Activated naive CD8-positive, alpha-beta T cell treated with anti-CD3 and anti-CD28 coated beads, Interleukin-2, amount 50 U/mL, for 24 hours (primary cell): ENCODE measurements at regions not wholly inside any gene's neighbourhood (a gene's known extent, or its start where the extent isn't known, plus 50 kb on each side); places are given as distances from the start of the nearest gene placed in this dataset.
A peak's percentile ranks its signal among the peaks of the same experiment; 100 is the strongest.

Experiments used
- ATAC-seq: fragments of 150-1000 bp; cut with Tn5 transposase; one replicate; pipeline ENCODE4 v1.10.0; 2021
- DNase-seq: peaks from one replicate; pipeline ENCODE4 v3.0.0; 2021
- H3K27ac Mint-ChIP-seq: one replicate; pipeline ENCODE4 v1.8.0; 2021; ENCODE audit warnings: mild to moderate bottlenecking, mixed read lengths
- H3K27me3 Mint-ChIP-seq: one replicate; pipeline ENCODE4 v1.8.0; 2021; ENCODE audit warnings: mixed read lengths
- H3K36me3 Mint-ChIP-seq: one replicate; pipeline ENCODE4 v1.8.0; 2021; ENCODE audit warnings: low read depth, mixed read lengths
- H3K4me1 Mint-ChIP-seq: one replicate; pipeline ENCODE4 v1.8.0; 2021; ENCODE audit warnings: mixed read lengths
- H3K4me3 Mint-ChIP-seq: one replicate; pipeline ENCODE4 v1.8.0; 2021; ENCODE audit warnings: mild to moderate bottlenecking, moderate library complexity, mixed read lengths
- H3K9me3 Mint-ChIP-seq: one replicate; pipeline ENCODE4 v1.8.0; 2021; ENCODE audit warnings: mixed read lengths

DNA sequence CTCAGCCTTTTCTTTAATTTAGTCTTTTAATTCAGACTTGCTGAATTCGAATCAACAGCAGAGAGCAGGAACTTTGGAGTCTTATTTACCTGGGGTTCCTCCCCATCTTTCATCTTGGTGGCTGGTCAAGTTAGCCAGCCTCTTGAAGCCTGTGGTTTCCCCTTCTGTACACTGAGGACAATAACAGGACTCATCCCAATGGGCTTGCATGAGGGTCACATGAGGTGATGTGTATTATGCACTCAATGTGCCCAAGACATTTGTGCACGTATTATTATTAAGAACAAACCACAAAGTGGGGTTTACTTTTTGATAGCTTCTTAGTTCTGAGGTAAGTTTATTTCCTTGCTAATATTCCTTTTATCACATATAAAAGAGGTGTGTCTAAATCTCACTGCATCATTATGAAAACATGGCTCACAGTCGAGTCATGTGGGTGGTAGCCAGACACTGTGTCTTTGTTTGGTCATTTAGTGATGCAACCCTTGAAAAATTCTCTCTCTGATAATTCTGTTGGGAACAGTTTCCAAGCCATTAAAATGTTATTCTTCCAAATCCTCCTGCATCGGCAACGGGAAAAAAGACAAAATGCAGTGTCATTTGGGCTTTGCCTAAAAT, 86.5 kb upstream of the GRB10 start:
- no peaks in the 10 kb centered on the region for H3K36me3 Mint-ChIP-seq
- H3K27ac Mint-ChIP-seq: no peak overlapping the region
- H3K4me3 Mint-ChIP-seq: no peak overlapping the region
- no peak for ATAC-seq
- no peaks in the 10 kb centered on the region for H3K4me1 Mint-ChIP-seq
- peaks cover 4% of the 10 kb centered on the region for H3K27me3 Mint-ChIP-seq
- no peak for DNase-seq
- H3K9me3 Mint-ChIP-seq: no peaks in the 10 kb centered on the region

DNA sequence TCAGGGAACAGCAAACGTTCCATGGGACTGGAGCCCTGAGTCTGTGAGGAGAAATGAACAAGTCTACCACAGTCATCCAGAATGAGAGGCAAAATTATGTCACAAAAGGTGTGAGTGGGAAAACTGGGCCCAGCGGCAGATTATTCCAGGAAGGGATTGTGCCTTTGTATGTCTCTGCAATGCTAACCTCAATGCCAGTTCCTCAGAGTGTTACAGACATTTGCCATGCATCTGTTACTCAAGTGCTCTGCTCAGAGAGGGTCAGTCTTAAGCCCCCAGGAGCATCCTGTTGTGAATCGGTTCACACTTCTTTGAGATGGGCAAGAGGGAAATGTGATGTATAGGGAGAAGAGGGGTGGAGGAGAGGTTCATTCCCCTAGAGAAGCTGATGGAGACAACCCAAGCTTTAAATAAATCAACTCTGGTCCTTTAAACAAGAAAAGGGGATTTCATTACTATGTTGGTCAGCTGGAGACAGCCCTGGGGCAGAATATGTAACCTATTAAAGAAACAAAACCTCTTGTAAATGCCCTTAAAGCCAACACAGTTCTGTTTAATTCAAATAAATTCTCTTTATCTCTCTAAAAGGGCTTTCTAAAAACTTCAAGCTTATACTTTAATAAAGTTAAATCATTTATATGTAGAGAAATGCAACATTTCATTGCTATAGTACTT, 85.9 kb upstream of the GRB10 start:
- no peak for ATAC-seq
- H3K36me3 Mint-ChIP-seq: no peaks in the 10 kb centered on the region
- no peaks in the 10 kb centered on the region for H3K4me1 Mint-ChIP-seq
- peaks cover 4% of the 10 kb centered on the region for H3K27me3 Mint-ChIP-seq
- H3K27ac Mint-ChIP-seq: no peak overlapping the region
- no peaks in the 10 kb centered on the region for H3K9me3 Mint-ChIP-seq
- no peak for DNase-seq
- H3K4me3 Mint-ChIP-seq: no peak overlapping the region

DNA sequence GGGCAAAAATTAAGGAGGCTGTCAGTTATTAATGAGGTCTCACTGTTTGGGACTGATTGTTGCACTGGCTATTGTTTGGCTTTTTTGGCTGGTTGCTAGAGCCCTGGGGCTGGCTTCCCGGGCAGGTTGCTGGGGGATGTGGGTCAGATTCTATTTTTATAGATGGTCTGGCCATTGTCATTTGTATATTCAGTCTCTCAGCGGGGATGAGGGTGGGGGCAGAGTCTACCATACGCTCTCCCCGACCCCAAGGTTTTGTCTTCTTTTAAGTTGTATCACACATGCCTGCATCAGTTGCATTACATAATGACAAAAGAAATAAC, 84.3 kb upstream of the GRB10 start:
- Mint-ChIP-seq H3K27me3 (peaks cover 2% of the 10 kb centered on the region), H3K4me1 (peaks cover 3% of the 10 kb centered on the region), H3K36me3 (no peaks in the 10 kb centered on the region), H3K27ac (no peak overlapping the region), H3K4me3 (no peak overlapping the region), H3K9me3 (no peaks in the 10 kb centered on the region)
- DNase-seq (no peak), ATAC-seq (no peak)

DNA sequence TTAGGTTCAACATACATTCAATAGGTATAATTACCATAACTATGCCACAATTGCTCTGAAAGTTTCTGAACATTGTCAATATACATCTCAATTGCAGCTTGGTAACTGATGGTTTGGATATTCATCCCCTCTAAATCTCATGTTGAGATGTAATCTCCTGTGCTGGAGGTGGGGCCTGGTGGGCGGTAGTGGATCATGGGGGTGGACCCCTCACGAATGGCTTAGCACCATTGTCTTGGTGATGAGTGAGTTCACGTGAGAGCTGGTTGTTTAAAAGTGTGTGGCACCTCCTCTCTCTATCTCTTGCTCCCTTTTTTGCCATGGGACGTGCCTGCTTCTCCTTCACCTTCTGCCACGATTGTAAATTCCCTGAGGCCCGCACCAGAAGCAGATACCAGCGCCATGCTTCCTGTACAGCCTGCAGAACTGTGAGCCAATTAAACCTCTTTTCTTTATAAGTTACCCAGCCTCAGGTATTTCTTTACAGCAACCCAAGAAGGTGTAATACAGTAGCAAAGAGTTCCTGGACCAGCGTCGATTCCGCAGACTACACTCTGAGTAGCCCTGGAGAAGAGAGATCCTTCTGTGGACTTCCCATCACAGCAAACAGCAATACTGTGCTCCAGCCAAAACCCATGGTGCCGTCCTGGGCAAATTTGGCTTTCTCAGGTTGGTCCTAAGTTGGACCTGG, 83.8 kb upstream of the GRB10 start:
- no peaks in the 10 kb centered on the region for H3K36me3 Mint-ChIP-seq
- H3K4me3 Mint-ChIP-seq: no peak overlapping the region
- H3K27me3 Mint-ChIP-seq: peaks cover 2% of the 10 kb centered on the region
- H3K9me3 Mint-ChIP-seq: no peaks in the 10 kb centered on the region
- H3K27ac Mint-ChIP-seq: no peak overlapping the region
- ATAC-seq (no peak), DNase-seq (no peak)
- H3K4me1 Mint-ChIP-seq: peaks cover 3% of the 10 kb centered on the region

DNA sequence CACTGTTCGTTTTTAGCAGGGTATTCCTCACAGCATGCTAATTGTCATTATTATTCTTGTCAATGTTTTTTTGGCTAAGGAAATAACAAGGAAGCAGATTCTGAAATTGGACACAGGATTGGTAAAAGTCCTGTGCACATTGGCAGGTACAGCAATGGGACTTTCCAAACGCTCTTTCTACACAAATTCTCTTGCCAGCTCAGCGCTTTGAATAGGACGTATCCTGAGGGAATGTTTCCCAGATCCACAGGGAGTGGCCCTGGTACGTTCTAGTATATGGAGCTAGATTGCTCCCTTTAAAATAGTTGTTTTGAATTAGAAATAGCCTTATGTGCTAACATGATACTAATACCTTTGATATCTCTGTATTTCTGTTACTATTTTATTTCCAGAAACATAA, 82.8 kb upstream of the GRB10 start:
- no peaks in the 10 kb centered on the region for H3K9me3 Mint-ChIP-seq
- H3K27me3 Mint-ChIP-seq: peaks cover 2% of the 10 kb centered on the region

DNA sequence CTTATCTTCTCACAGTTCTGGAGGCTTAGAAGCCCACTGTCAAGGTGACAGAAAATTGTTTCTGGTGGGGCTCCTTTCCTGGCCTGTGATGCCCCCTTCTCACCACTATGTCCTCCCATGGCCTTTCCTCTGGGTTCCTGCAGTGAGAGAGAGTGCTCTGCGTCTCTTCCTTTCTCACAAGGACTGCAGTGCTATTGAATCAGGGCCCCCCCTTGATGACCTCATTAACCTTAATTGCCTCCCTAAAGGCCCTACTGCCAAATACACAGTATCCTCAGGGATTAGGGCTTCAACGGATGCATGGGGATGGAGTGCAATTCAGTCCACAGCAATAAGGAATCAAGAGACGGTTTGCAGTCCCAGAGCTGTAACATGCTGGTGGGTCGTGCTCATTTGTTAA, 82.0 kb upstream of the GRB10 start:
- Mint-ChIP-seq H3K4me3 (no peak overlapping the region), H3K4me1 (peaks cover 3% of the 10 kb centered on the region), H3K36me3 (no peaks in the 10 kb centered on the region), H3K27ac (no peak overlapping the region), H3K9me3 (no peaks in the 10 kb centered on the region), H3K27me3 (peaks cover 2% of the 10 kb centered on the region)
- DNase-seq (no peak), ATAC-seq (no peak)

More for the DNA sequence above, 82.8 kb upstream of the GRB10 start:
- Mint-ChIP-seq H3K27ac (no peak overlapping the region), H3K36me3 (no peaks in the 10 kb centered on the region), H3K4me1 (peaks cover 3% of the 10 kb centered on the region), H3K4me3 (no peak overlapping the region)
- ATAC-seq (no peak), DNase-seq (no peak)

DNA sequence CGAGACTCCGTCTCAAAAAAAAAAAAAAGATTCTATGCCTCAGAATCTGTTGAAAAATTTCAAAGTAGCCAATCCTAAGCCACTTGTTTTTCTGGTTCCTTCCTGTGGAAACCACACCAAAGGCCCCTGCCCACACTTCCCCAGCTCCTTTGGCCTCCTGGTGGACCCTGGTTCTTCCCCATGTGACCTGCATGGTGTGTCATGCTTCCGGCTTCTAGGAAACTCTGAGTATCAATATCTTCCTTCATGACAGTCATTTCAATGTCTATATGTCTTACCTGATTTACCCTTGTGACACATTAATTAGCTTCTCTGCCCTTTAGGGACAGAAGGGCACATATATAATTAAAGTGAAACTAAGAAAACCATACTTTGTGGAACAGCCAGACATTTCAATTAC, 80.4 kb upstream of the GRB10 start:
- Mint-ChIP-seq H3K27me3 (peaks cover 8% of the 10 kb centered on the region), H3K4me3 (no peak overlapping the region), H3K4me1 (peaks cover 3% of the 10 kb centered on the region), H3K36me3 (no peaks in the 10 kb centered on the region), H3K27ac (no peak overlapping the region), H3K9me3 (no peaks in the 10 kb centered on the region)
- DNase-seq (no peak), ATAC-seq (peak; percentile 51)

DNA sequence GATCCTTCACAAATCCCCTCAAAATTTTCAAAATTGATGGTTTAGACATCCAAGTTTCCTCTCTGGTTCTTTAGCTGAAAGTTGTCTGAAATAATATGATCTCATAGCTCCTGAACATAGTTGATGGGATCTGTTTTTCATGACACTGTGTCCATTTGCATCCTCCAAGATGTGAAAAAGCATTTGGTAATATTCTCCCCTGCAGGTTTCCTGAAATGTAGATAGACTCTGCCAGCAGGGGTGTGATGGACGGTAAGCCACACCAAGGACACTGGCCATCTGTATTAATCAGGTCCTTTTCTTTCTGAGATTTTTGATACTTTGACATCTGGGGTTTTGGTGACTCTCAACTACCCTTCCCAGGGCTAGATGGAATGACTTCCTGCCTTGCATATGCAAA, 79.6 kb upstream of the GRB10 start:
- H3K27me3 Mint-ChIP-seq: peaks cover 8% of the 10 kb centered on the region
- no peak overlapping the region for H3K27ac Mint-ChIP-seq
- no peaks in the 10 kb centered on the region for H3K9me3 Mint-ChIP-seq
- H3K4me1 Mint-ChIP-seq: peaks cover 3% of the 10 kb centered on the region
- H3K4me3 Mint-ChIP-seq: no peak overlapping the region
- ATAC-seq: no peak
- H3K36me3 Mint-ChIP-seq: no peaks in the 10 kb centered on the region
- no peak for DNase-seq

DNA sequence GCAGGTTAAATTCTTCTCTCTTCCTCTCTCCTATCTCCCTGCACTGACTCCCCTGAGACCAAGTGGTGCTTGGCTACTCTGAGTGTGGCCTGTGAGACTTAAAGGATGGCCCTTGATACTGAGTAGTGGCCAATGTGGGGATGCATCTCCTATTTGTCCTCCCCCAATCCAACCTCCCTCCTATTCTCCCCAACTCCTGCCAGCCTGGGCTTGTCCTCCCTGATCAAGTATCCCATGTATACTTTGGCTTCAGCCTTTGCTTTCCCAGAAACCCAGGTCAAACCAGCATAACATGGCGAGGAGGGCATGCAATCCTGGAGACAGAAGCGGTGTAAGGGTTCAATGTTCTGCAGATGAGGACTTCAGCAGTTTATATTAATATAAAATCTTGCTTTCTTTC, 77.9 kb upstream of the GRB10 start:
- peaks cover 3% of the 10 kb centered on the region for H3K4me1 Mint-ChIP-seq
- H3K36me3 Mint-ChIP-seq: no peaks in the 10 kb centered on the region
- no peak overlapping the region for H3K27ac Mint-ChIP-seq
- ATAC-seq (no peak), DNase-seq (no peak)
- no peak overlapping the region for H3K4me3 Mint-ChIP-seq
- H3K9me3 Mint-ChIP-seq: no peaks in the 10 kb centered on the region
- H3K27me3 Mint-ChIP-seq: peaks cover 6% of the 10 kb centered on the region

DNA sequence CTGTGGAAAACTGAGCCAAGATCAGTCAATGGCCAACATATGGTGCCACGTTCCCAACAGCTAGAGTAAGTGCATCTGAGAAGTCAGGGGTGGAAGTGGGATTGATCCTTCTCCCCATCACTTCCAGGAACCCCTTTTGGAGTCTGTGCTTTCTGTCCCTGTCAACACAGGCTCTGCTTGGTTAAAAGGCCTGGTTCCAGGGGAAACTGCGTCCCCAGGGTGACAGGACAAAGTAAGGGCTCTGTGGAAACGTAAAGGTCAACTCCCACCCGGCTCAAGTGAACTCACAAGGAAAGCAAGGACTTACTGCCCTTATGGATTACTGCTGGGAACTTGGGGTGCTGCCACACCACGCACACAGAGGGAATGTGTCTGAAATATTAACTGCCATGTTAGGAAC, 77.5 kb upstream of the GRB10 start:
- no peak for ATAC-seq
- DNase-seq: no peak
- peaks cover 3% of the 10 kb centered on the region for H3K4me1 Mint-ChIP-seq

DNA sequence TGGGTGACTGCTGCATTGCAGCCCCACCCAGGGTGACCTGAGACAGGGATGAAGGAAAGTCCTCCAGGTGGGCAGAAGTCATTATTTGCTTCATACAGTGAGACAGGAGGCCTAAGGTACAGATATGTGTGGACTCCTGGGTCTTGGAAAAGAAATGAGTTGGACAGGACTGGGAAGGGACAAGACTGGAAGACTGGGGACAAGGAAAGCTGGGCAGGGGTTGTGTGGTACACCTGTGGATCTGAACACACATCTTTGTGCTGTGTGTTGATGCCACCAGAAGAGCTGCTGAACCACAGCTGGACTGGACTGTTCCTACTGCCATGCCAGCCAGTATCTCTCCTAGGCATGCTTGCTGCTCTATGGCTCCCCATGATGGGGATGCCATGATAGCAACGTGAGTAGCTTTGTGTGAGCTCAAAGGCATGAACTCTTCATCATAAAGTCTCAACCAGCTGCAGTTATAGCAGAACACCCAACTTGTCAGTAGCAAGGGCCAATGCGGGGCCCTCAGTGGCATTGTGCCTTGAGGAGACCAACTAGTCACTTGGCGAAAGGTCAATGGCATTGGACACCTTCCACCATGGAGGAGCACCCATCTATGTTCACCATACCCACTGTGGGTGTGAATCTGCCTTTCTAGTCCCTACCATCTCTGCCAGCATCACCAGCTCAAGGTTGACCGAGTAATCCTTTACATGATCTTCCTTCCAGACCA, 76.0 kb upstream of the GRB10 start:
- H3K27me3 Mint-ChIP-seq: peaks cover 6% of the 10 kb centered on the region
- H3K9me3 Mint-ChIP-seq: no peaks in the 10 kb centered on the region
- H3K4me1 Mint-ChIP-seq: peaks cover 3% of the 10 kb centered on the region
- no peak overlapping the region for H3K27ac Mint-ChIP-seq
- ATAC-seq (no peak), DNase-seq (no peak)
- H3K4me3 Mint-ChIP-seq: no peak overlapping the region
- H3K36me3 Mint-ChIP-seq: no peaks in the 10 kb centered on the region

More for the DNA sequence above, 77.5 kb upstream of the GRB10 start:
- Mint-ChIP-seq H3K4me3 (no peak overlapping the region), H3K27ac (no peak overlapping the region), H3K9me3 (no peaks in the 10 kb centered on the region), H3K36me3 (no peaks in the 10 kb centered on the region), H3K27me3 (peaks cover 6% of the 10 kb centered on the region)

DNA sequence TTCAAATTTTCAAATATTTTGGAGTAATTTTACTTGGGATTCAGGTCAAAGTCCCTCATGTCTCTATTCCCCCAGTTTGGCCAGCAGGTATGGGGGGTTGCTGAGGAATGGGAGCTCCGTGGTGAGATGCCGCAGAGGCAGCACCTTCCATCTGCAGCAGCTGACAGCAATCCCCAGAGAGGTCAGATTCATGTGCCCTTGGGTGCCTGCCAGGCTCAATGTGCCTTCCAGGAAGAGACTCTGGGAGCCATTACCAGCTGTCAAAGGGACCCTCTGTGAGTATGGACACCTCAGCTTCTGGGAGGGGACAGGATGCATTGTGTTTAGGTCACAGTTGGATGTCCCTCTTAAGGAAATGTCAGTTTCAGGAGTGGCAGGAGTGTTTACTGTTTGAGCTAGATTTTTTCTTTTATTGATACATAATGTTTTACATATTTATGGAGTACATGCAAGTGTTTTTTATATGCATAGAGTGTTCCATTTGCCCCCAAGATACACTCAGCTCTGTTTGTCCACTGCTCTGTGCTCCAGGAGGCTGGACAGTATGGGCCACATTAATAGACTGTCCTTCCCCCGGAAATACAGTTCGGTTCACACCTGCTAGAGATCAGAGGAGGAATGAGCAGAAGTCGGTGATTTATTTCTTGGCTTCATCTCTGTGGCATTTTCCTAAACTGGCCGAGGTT, 75.3 kb upstream of the GRB10 start:
- no peaks in the 10 kb centered on the region for H3K9me3 Mint-ChIP-seq
- no peak overlapping the region for H3K4me3 Mint-ChIP-seq
- H3K36me3 Mint-ChIP-seq: no peaks in the 10 kb centered on the region
- no peak for ATAC-seq
- DNase-seq: no peak
- H3K27ac Mint-ChIP-seq: no peak overlapping the region
- no peaks in the 10 kb centered on the region for H3K4me1 Mint-ChIP-seq
- peaks cover 6% of the 10 kb centered on the region for H3K27me3 Mint-ChIP-seq

DNA sequence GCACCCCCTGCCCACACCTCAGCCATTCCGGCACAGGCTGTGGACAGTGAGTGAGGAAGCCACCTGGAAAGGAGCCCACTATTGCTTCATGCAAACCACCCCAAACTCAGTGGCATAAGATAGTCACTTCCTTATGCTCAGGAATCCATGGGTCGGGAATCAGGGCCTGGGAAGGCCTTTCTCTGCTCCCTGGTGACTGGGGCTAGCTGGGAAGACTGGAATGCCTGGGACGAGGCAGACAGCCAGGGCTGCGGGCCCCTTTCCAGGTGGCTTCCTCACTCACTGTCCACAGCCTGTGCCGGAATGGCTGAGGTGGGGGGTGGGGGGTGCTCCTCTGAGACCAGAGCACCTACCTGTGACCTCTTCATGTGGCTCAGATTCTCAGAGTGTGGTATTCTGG, 74.1 kb upstream of the GRB10 start:
- Mint-ChIP-seq H3K27ac (no peak overlapping the region), H3K9me3 (no peaks in the 10 kb centered on the region), H3K4me1 (no peaks in the 10 kb centered on the region), H3K36me3 (no peaks in the 10 kb centered on the region), H3K27me3 (peaks cover 6% of the 10 kb centered on the region), H3K4me3 (no peak overlapping the region)
- DNase-seq: no peak
- no peak for ATAC-seq

DNA sequence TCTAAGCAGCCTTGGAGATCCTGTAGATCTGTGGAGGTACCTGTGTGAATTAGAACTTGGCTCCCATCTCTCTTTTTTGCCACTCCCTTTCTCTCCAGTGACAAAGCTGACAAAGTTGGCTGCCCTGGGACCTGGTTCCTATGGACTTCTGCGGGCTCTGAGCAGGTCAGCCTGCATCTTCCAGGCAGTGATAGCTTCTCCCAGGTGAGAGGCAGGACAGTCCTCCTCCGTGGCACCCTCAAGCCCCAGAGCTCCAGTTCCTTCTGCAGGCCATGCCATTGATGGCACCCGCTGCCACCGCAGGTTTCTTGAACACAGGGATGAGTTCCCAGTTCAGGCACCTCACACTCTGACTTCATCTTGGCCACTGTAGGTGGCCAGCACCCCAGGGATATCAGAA, 73.5 kb upstream of the GRB10 start:
- no peak for ATAC-seq
- H3K36me3 Mint-ChIP-seq: no peaks in the 10 kb centered on the region
- no peaks in the 10 kb centered on the region for H3K9me3 Mint-ChIP-seq
- H3K4me1 Mint-ChIP-seq: no peaks in the 10 kb centered on the region
- H3K27me3 Mint-ChIP-seq: peaks cover 6% of the 10 kb centered on the region
- H3K27ac Mint-ChIP-seq: no peak overlapping the region
- no peak for DNase-seq
- no peak overlapping the region for H3K4me3 Mint-ChIP-seq
